ENCODE measurements at regions not wholly inside any gene's neighbourhood (a gene's known extent, or its start where the extent isn't known, plus 50 kb on each side); places are given as distances from the start of the nearest gene placed in this dataset.

DNA sequence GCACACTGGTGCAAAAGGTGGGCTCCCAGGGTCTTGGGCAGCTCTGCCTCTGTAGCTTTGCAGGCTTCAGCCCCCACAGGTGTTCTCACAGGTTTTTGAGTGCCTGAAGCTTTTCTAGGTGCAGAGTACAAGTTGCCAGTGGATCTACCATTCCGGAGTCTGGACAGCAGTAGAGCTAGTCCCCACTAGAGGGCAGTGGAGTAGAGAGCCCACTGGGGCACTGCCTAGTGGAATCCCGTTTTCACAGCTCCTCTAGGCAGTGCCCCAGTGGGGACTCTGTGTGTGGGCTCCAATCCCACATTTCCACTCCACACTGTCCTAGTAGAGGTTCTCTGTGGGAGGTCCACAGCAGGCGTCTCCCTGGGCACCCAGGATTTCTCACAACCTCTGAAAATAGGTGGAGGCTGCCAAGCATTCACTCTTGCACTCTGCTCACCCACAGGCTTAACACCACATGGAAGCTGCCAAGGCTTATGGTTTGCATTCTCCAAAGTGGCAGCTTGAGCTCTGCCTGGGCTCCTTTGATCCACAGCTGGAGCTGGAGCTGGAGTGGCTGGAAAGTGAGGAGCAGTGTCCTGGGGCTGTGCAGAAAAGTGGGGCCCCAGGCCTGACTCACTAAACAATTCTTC lies 86.3 kb upstream of the PROKR2 start:
- no peak for TF ChIP-seq TAF1 (IDR thresholded peaks at IDR 0.05; ENCODE audit: borderline replicate concordance, low read depth, low read length)
- TF ChIP-seq POLR2A (IDR thresholded peaks at IDR 0.05; ENCODE audit: low read depth, low read length) = no peak

All from GM12892 (cell line).